ENCODE measurements at regions not wholly inside any gene's neighbourhood (a gene's known extent, or its start where the extent isn't known, plus 50 kb on each side); places are given as distances from the start of the nearest gene placed in this dataset.

GRCh38 chr5:16392718-16393117, 72.9 kb downstream of the ZNF622 start:
- H3K9me2 ChIP-seq (ENCODE audit: low read depth, low read length) = no peaks in the 10 kb centered on the region
- no peaks in the 10 kb centered on the region for H4K20me1 ChIP-seq (ENCODE audit: insufficient read depth, low read length)
- no peaks in the 10 kb centered on the region for H3K79me2 ChIP-seq (ENCODE audit: insufficient read depth, low read length)
- TF ChIP-seq CTCF (IDR thresholded peaks at IDR 0.05; ENCODE audit: low read length) (no peak), EZH2 (IDR thresholded peaks at IDR 0.05; ENCODE audit: borderline replicate concordance, low read length) (no peak)
- no peak overlapping the region for H3K27ac ChIP-seq (ENCODE audit: low read depth, low read length, poor library complexity, severe bottlenecking)
- no peaks in the 10 kb centered on the region for H3K36me3 ChIP-seq (ENCODE audit: insufficient read depth, low read length)
- H3K27me3 ChIP-seq (ENCODE audit: insufficient read depth, low read length) = no peaks in the 10 kb centered on the region
- H2AFZ ChIP-seq (ENCODE audit: low read length) = no peak overlapping the region
- H3K4me1 ChIP-seq (ENCODE audit: insufficient read depth, low read length, severe bottlenecking) = no peaks in the 10 kb centered on the region
- H3K9me3 ChIP-seq (ENCODE audit: low read length) = no peaks in the 10 kb centered on the region
- H3K4me2 ChIP-seq (ENCODE audit: low read length) = no peak overlapping the region
- H3K4me3 ChIP-seq (ENCODE audit: low read depth, low read length, poor library complexity, severe bottlenecking) = no peak overlapping the region
- no peaks in the 10 kb centered on the region for H3F3A ChIP-seq (ENCODE audit: insufficient read depth, low read length)
- H3K9ac ChIP-seq (ENCODE audit: low read length) = no peak overlapping the region

- Histone ChIP-seq H3K4me2 (ENCODE audit: low read length) (no peak overlapping the region), H3K9ac (ENCODE audit: low read length) (no peak overlapping the region), H3K27me3 (ENCODE audit: insufficient read depth, low read length) (no peaks in the 10 kb centered on the region), H3K4me3 (ENCODE audit: low read depth, low read length, poor library complexity, severe bottlenecking) (no peak overlapping the region), H3K36me3 (ENCODE audit: insufficient read depth, low read length) (no peaks in the 10 kb centered on the region), H4K20me1 (ENCODE audit: insufficient read depth, low read length) (no peaks in the 10 kb centered on the region), H3F3A (ENCODE audit: insufficient read depth, low read length) (no peaks in the 10 kb centered on the region), H2AFZ (ENCODE audit: low read length) (no peak overlapping the region), H3K9me2 (ENCODE audit: low read depth, low read length) (no peaks in the 10 kb centered on the region), H3K79me2 (ENCODE audit: insufficient read depth, low read length) (no peaks in the 10 kb centered on the region), H3K27ac (ENCODE audit: low read depth, low read length, poor library complexity, severe bottlenecking) (no peak overlapping the region), H3K9me3 (ENCODE audit: low read length) (no peaks in the 10 kb centered on the region), H3K4me1 (ENCODE audit: insufficient read depth, low read length, severe bottlenecking) (no peaks in the 10 kb centered on the region)
- TF ChIP-seq EZH2 (IDR thresholded peaks at IDR 0.05; ENCODE audit: borderline replicate concordance, low read length) (no peak), CTCF (IDR thresholded peaks at IDR 0.05; ENCODE audit: low read length) (no peak)
Measured at GRCh38 chr5:16391858-16392649, 73.5 kb downstream of the ZNF622 start.

- H3K4me1 ChIP-seq (ENCODE audit: insufficient read depth, low read length, severe bottlenecking) = no peaks in the 10 kb centered on the region
- no peaks in the 10 kb centered on the region for H3K9me3 ChIP-seq (ENCODE audit: low read length)
- no peaks in the 10 kb centered on the region for H3F3A ChIP-seq (ENCODE audit: insufficient read depth, low read length)
- no peaks in the 10 kb centered on the region for H3K27me3 ChIP-seq (ENCODE audit: insufficient read depth, low read length)
- H3K79me2 ChIP-seq (ENCODE audit: insufficient read depth, low read length) = no peaks in the 10 kb centered on the region
- H3K4me2 ChIP-seq (ENCODE audit: low read length) = no peak overlapping the region
- TF ChIP-seq EZH2 (IDR thresholded peaks at IDR 0.05; ENCODE audit: borderline replicate concordance, low read length) (no peak), CTCF (IDR thresholded peaks at IDR 0.05; ENCODE audit: low read length) (no peak)
- H3K9me2 ChIP-seq (ENCODE audit: low read depth, low read length) = no peaks in the 10 kb centered on the region
- H2AFZ ChIP-seq (ENCODE audit: low read length) = no peak overlapping the region
- no peaks in the 10 kb centered on the region for H4K20me1 ChIP-seq (ENCODE audit: insufficient read depth, low read length)
- H3K9ac ChIP-seq (ENCODE audit: low read length) = no peak overlapping the region
- H3K4me3 ChIP-seq (ENCODE audit: low read depth, low read length, poor library complexity, severe bottlenecking) = no peak overlapping the region
- H3K27ac ChIP-seq (ENCODE audit: low read depth, low read length, poor library complexity, severe bottlenecking) = no peak overlapping the region
- H3K36me3 ChIP-seq (ENCODE audit: insufficient read depth, low read length) = no peaks in the 10 kb centered on the region
Measured at GRCh38 chr5:16390825-16391224, 74.8 kb downstream of the ZNF622 start.
